ENCODE measurements at regions not wholly inside any gene's neighbourhood (a gene's known extent, or its start where the extent isn't known, plus 50 kb on each side); places are given as distances from the start of the nearest gene placed in this dataset.

- H3K27me3 ChIP-seq (replicated peaks; ENCODE audit: control insufficient read depth, insufficient read depth, low read length, poor library complexity, severe bottlenecking): no peaks in the 10 kb centered on the region
- no peak overlapping the region for H3K27ac ChIP-seq (ENCODE audit: insufficient read depth, low read length, poor library complexity, severe bottlenecking)
- DNase-seq: no peak
- no peaks in the 10 kb centered on the region for H3K36me3 ChIP-seq (ENCODE audit: control insufficient read depth, insufficient read depth, low read length)
- H3K4me1 ChIP-seq (ENCODE audit: control insufficient read depth, insufficient read depth, low read length, poor library complexity, severe bottlenecking): no peaks in the 10 kb centered on the region
- no peak overlapping the region for H3K4me3 ChIP-seq (ENCODE audit: insufficient read depth, low read depth, low read length, poor library complexity, severe bottlenecking)
- no peaks in the 10 kb centered on the region for H3K9me3 ChIP-seq (ENCODE audit: control insufficient read depth, low read length)
Observed at GRCh38 chr5:163760498-163760897, 255.1 kb downstream of the MAT2B start.

GRCh38 chr5:163766936-163767670 is 261.7 kb downstream of the MAT2B start:
- H3K27ac ChIP-seq (ENCODE audit: insufficient read depth, low read length, poor library complexity, severe bottlenecking): no peak overlapping the region
- no peaks in the 10 kb centered on the region for H3K36me3 ChIP-seq (ENCODE audit: control insufficient read depth, insufficient read depth, low read length)
- no peaks in the 10 kb centered on the region for H3K4me1 ChIP-seq (ENCODE audit: control insufficient read depth, insufficient read depth, low read length, poor library complexity, severe bottlenecking)
- H3K27me3 ChIP-seq (replicated peaks; ENCODE audit: control insufficient read depth, insufficient read depth, low read length, poor library complexity, severe bottlenecking): no peaks in the 10 kb centered on the region
- no peaks in the 10 kb centered on the region for H3K9me3 ChIP-seq (ENCODE audit: control insufficient read depth, low read length)
- no peak overlapping the region for H3K4me3 ChIP-seq (ENCODE audit: insufficient read depth, low read depth, low read length, poor library complexity, severe bottlenecking)
- no peak for DNase-seq

DNA sequence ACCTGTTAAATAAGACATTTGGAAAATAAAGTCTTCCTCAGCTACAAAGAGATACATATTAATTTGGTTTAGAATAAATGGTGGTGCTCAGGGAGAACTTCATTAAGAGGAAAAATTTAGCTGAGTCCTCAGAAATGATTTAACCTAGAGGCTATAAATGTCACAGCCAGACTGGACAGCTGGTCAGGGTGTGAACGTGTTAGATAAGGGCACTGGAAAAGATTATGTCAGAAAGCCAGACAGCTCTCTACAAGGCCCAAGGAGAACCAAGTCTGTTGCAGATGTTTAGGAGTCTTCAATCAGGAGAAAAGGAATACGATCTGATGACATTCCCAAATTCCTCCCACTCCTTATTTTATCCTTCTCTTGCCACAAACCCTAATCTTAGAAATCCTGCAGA is 265.2 kb downstream of the MAT2B start:
- no peaks in the 10 kb centered on the region for H3K27me3 ChIP-seq (replicated peaks; ENCODE audit: control insufficient read depth, insufficient read depth, low read length, poor library complexity, severe bottlenecking)
- no peak overlapping the region for H3K4me3 ChIP-seq (ENCODE audit: insufficient read depth, low read depth, low read length, poor library complexity, severe bottlenecking)
- H3K9me3 ChIP-seq (ENCODE audit: control insufficient read depth, low read length): no peaks in the 10 kb centered on the region
- no peak overlapping the region for H3K27ac ChIP-seq (ENCODE audit: insufficient read depth, low read length, poor library complexity, severe bottlenecking)
- DNase-seq: no peak
- no peaks in the 10 kb centered on the region for H3K36me3 ChIP-seq (ENCODE audit: control insufficient read depth, insufficient read depth, low read length)
- H3K4me1 ChIP-seq (ENCODE audit: control insufficient read depth, insufficient read depth, low read length, poor library complexity, severe bottlenecking): no peaks in the 10 kb centered on the region

DNA sequence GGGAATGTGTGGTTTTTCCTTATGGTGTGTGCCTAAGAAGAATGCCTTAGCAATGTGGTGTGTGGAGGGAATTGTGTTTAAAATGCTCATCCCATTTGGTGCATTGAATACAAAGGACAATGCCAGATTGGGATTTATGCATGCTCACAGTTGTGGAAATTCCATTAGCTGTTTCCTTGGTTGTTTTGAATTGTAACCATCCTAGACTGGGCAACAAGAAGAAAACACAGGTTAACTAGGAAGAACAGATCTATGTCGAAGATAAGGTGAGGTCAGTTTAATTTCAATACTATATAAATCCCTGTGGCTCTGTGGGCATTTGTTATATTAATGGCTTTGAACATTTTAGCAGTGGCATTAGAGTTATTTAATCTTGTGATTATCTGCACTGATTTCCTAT is 266.8 kb downstream of the MAT2B start:
- H3K4me3 ChIP-seq (ENCODE audit: insufficient read depth, low read depth, low read length, poor library complexity, severe bottlenecking): no peak overlapping the region

GRCh38 chr5:163772644-163773043 is 267.2 kb downstream of the MAT2B start:
- Histone ChIP-seq H3K4me3 (ENCODE audit: insufficient read depth, low read depth, low read length, poor library complexity, severe bottlenecking) (no peak overlapping the region), H3K27me3 (replicated peaks; ENCODE audit: control insufficient read depth, insufficient read depth, low read length, poor library complexity, severe bottlenecking) (no peaks in the 10 kb centered on the region), H3K4me1 (ENCODE audit: control insufficient read depth, insufficient read depth, low read length, poor library complexity, severe bottlenecking) (no peaks in the 10 kb centered on the region), H3K9me3 (ENCODE audit: control insufficient read depth, low read length) (no peaks in the 10 kb centered on the region), H3K27ac (ENCODE audit: insufficient read depth, low read length, poor library complexity, severe bottlenecking) (no peak overlapping the region), H3K36me3 (ENCODE audit: control insufficient read depth, insufficient read depth, low read length) (no peaks in the 10 kb centered on the region)
- DNase-seq: no peak

More for the DNA sequence above, 266.8 kb downstream of the MAT2B start:
- Histone ChIP-seq H3K9me3 (ENCODE audit: control insufficient read depth, low read length) (no peaks in the 10 kb centered on the region), H3K27me3 (replicated peaks; ENCODE audit: control insufficient read depth, insufficient read depth, low read length, poor library complexity, severe bottlenecking) (no peaks in the 10 kb centered on the region), H3K27ac (ENCODE audit: insufficient read depth, low read length, poor library complexity, severe bottlenecking) (no peak overlapping the region), H3K36me3 (ENCODE audit: control insufficient read depth, insufficient read depth, low read length) (no peaks in the 10 kb centered on the region), H3K4me1 (ENCODE audit: control insufficient read depth, insufficient read depth, low read length, poor library complexity, severe bottlenecking) (no peaks in the 10 kb centered on the region)
- no peak for DNase-seq

- Histone ChIP-seq H3K4me3 (ENCODE audit: insufficient read depth, low read depth, low read length, poor library complexity, severe bottlenecking) (no peak overlapping the region), H3K36me3 (ENCODE audit: control insufficient read depth, insufficient read depth, low read length) (no peaks in the 10 kb centered on the region), H3K4me1 (ENCODE audit: control insufficient read depth, insufficient read depth, low read length, poor library complexity, severe bottlenecking) (no peaks in the 10 kb centered on the region), H3K9me3 (ENCODE audit: control insufficient read depth, low read length) (no peaks in the 10 kb centered on the region), H3K27me3 (replicated peaks; ENCODE audit: control insufficient read depth, insufficient read depth, low read length, poor library complexity, severe bottlenecking) (no peaks in the 10 kb centered on the region), H3K27ac (ENCODE audit: insufficient read depth, low read length, poor library complexity, severe bottlenecking) (no peak overlapping the region)
- no peak for DNase-seq
Observed at GRCh38 chr5:163773226-163773625, 267.8 kb downstream of the MAT2B start.

- H3K9me3 ChIP-seq (ENCODE audit: control insufficient read depth, low read length): no peaks in the 10 kb centered on the region
- no peaks in the 10 kb centered on the region for H3K36me3 ChIP-seq (ENCODE audit: control insufficient read depth, insufficient read depth, low read length)
- H3K4me3 ChIP-seq (ENCODE audit: insufficient read depth, low read depth, low read length, poor library complexity, severe bottlenecking): no peak overlapping the region
- no peaks in the 10 kb centered on the region for H3K27me3 ChIP-seq (replicated peaks; ENCODE audit: control insufficient read depth, insufficient read depth, low read length, poor library complexity, severe bottlenecking)
- no peak for DNase-seq
- H3K27ac ChIP-seq (ENCODE audit: insufficient read depth, low read length, poor library complexity, severe bottlenecking): no peak overlapping the region
- no peaks in the 10 kb centered on the region for H3K4me1 ChIP-seq (ENCODE audit: control insufficient read depth, insufficient read depth, low read length, poor library complexity, severe bottlenecking)
Observed at GRCh38 chr5:163789870-163790269, 284.5 kb downstream of the MAT2B start.

- Histone ChIP-seq H3K36me3 (ENCODE audit: control insufficient read depth, insufficient read depth, low read length) (no peaks in the 10 kb centered on the region), H3K4me1 (ENCODE audit: control insufficient read depth, insufficient read depth, low read length, poor library complexity, severe bottlenecking) (no peaks in the 10 kb centered on the region), H3K27ac (ENCODE audit: insufficient read depth, low read length, poor library complexity, severe bottlenecking) (no peak overlapping the region), H3K4me3 (ENCODE audit: insufficient read depth, low read depth, low read length, poor library complexity, severe bottlenecking) (no peak overlapping the region), H3K27me3 (replicated peaks; ENCODE audit: control insufficient read depth, insufficient read depth, low read length, poor library complexity, severe bottlenecking) (no peaks in the 10 kb centered on the region), H3K9me3 (ENCODE audit: control insufficient read depth, low read length) (no peaks in the 10 kb centered on the region)
- no peak for DNase-seq
Observed at GRCh38 chr5:163790497-163790896, 285.1 kb downstream of the MAT2B start.

GRCh38 chr5:163794993-163795392 is 289.6 kb downstream of the MAT2B start:
- Histone ChIP-seq H3K9me3 (ENCODE audit: control insufficient read depth, low read length) (no peaks in the 10 kb centered on the region), H3K27me3 (replicated peaks; ENCODE audit: control insufficient read depth, insufficient read depth, low read length, poor library complexity, severe bottlenecking) (no peaks in the 10 kb centered on the region), H3K4me3 (ENCODE audit: insufficient read depth, low read depth, low read length, poor library complexity, severe bottlenecking) (no peak overlapping the region), H3K36me3 (ENCODE audit: control insufficient read depth, insufficient read depth, low read length) (no peaks in the 10 kb centered on the region), H3K27ac (ENCODE audit: insufficient read depth, low read length, poor library complexity, severe bottlenecking) (no peak overlapping the region), H3K4me1 (ENCODE audit: control insufficient read depth, insufficient read depth, low read length, poor library complexity, severe bottlenecking) (no peaks in the 10 kb centered on the region)
- no peak for DNase-seq

DNA sequence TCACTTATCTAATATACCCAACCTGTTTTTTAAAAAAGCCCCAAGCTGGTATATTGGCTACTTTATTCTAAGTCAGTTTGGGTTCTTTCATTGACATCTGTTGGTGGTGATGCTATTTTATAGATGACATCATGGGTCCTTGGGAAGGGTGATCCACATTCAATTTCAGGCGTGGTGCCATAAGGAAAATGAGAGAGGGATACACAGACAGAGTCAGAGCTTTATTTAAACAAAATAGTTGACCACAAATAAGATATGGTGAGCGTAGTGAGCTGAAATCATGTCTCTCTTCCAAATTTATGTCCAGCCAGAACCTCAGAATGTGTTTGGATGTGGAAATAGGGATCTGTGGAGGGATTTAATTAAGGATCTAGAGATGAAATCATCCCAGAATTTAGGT is 302.4 kb downstream of the MAT2B start:
- no peak for DNase-seq
- no peaks in the 10 kb centered on the region for H3K9me3 ChIP-seq (ENCODE audit: control insufficient read depth, low read length)
- no peaks in the 10 kb centered on the region for H3K4me1 ChIP-seq (ENCODE audit: control insufficient read depth, insufficient read depth, low read length, poor library complexity, severe bottlenecking)
- H3K27me3 ChIP-seq (replicated peaks; ENCODE audit: control insufficient read depth, insufficient read depth, low read length, poor library complexity, severe bottlenecking): no peaks in the 10 kb centered on the region
- no peaks in the 10 kb centered on the region for H3K36me3 ChIP-seq (ENCODE audit: control insufficient read depth, insufficient read depth, low read length)
- no peak overlapping the region for H3K27ac ChIP-seq (ENCODE audit: insufficient read depth, low read length, poor library complexity, severe bottlenecking)
- H3K4me3 ChIP-seq (ENCODE audit: insufficient read depth, low read depth, low read length, poor library complexity, severe bottlenecking): no peak overlapping the region

All from effector memory CD4-positive, alpha-beta T cell (primary cell).